ENCODE measurements at regions not wholly inside any gene's neighbourhood (a gene's known extent, or its start where the extent isn't known, plus 50 kb on each side); places are given as distances from the start of the nearest gene placed in this dataset.
"Not testable (repeated sequence)": the region's sequence is repeated elsewhere in the genome, so short reads cannot be mapped to it uniquely, and the experiment has no call there.

- DNase-seq = no peak
Observed at GRCh38 chr12:76666290-76666835, 97.6 kb upstream of the ZDHHC17 start.

- DNase-seq = no peak
Observed at GRCh38 chr12:76669981-76670380, 93.9 kb upstream of the ZDHHC17 start.

- no peak for DNase-seq
Observed at GRCh38 chr12:76670776-76671175, 93.1 kb upstream of the ZDHHC17 start.

- no peak for DNase-seq
Observed at GRCh38 chr12:76674669-76675315, 89.1 kb upstream of the ZDHHC17 start.

- not testable (repeated sequence) for DNase-seq
Observed at GRCh38 chr12:76676261-76676660, 87.7 kb upstream of the ZDHHC17 start.

- DNase-seq = no peak
Observed at GRCh38 chr12:76678992-76679391, 84.9 kb upstream of the ZDHHC17 start.

- no peak for DNase-seq
Observed at GRCh38 chr12:76679778-76680177, 84.1 kb upstream of the ZDHHC17 start.

GRCh38 chr12:76680940-76681339 lies 83.0 kb upstream of the ZDHHC17 start:
- DNase-seq = no peak

GRCh38 chr12:76685246-76685678 lies 78.7 kb upstream of the ZDHHC17 start:
- no peak for DNase-seq

GRCh38 chr12:76687981-76688380 lies 75.9 kb upstream of the ZDHHC17 start:
- DNase-seq = no peak

- DNase-seq = no peak
Observed at GRCh38 chr12:76688631-76689030, 75.3 kb upstream of the ZDHHC17 start.

- DNase-seq = no peak
Observed at GRCh38 chr12:76690921-76691700, 72.8 kb upstream of the ZDHHC17 start.

- DNase-seq = no peak
Observed at GRCh38 chr12:76692846-76693245, 71.1 kb upstream of the ZDHHC17 start.

GRCh38 chr12:76694369-76694768 lies 69.5 kb upstream of the ZDHHC17 start:
- DNase-seq = no peak

- DNase-seq = no peak
Observed at GRCh38 chr12:76696186-76696585, 67.7 kb upstream of the ZDHHC17 start.

GRCh38 chr12:76697849-76698248 lies 66.1 kb upstream of the ZDHHC17 start:
- no peak for DNase-seq

GRCh38 chr12:76698316-76698715 lies 65.6 kb upstream of the ZDHHC17 start:
- DNase-seq = no peak

- DNase-seq = no peak
Observed at GRCh38 chr12:76698966-76699365, 64.9 kb upstream of the ZDHHC17 start.

- DNase-seq = no peak
Observed at GRCh38 chr12:76701690-76702089, 62.2 kb upstream of the ZDHHC17 start.

GRCh38 chr12:76702946-76703345 lies 61.0 kb upstream of the ZDHHC17 start:
- no peak for DNase-seq

GRCh38 chr12:76704693-76705092 lies 59.2 kb upstream of the ZDHHC17 start:
- no peak for DNase-seq

GRCh38 chr12:76706101-76706500 lies 57.8 kb upstream of the ZDHHC17 start:
- no peak for DNase-seq

GRCh38 chr12:76706761-76707160 lies 57.2 kb upstream of the ZDHHC17 start:
- no peak for DNase-seq

GRCh38 chr12:76707772-76708171 lies 56.1 kb upstream of the ZDHHC17 start:
- no peak for DNase-seq
